ENCODE measurements at regions not wholly inside any gene's neighbourhood (a gene's known extent, or its start where the extent isn't known, plus 50 kb on each side); places are given as distances from the start of the nearest gene placed in this dataset.

- TF ChIP-seq CTCF (optimal IDR thresholded peaks at IDR 0.05 in 1 of 3, IDR thresholded peaks at IDR 0.05 in 1 of 3, conservative IDR thresholded peaks at IDR 0.05 in 1 of 3; ENCODE audit: extremely low read depth in 1 of 3, insufficient read depth in 2 of 3, low read length in 3 of 3), result no peak
- TF ChIP-seq EZH2 (IDR thresholded peaks at IDR 0.05; ENCODE audit: low read length), result no peak
Observed at GRCh38 chr12:84702001-84702400, 210.6 kb downstream of the SLC6A15 start.

Data from keratinocyte (primary cell).